ENCODE measurements at regions not wholly inside any gene's neighbourhood (a gene's known extent, or its start where the extent isn't known, plus 50 kb on each side); places are given as distances from the start of the nearest gene placed in this dataset.

DNA sequence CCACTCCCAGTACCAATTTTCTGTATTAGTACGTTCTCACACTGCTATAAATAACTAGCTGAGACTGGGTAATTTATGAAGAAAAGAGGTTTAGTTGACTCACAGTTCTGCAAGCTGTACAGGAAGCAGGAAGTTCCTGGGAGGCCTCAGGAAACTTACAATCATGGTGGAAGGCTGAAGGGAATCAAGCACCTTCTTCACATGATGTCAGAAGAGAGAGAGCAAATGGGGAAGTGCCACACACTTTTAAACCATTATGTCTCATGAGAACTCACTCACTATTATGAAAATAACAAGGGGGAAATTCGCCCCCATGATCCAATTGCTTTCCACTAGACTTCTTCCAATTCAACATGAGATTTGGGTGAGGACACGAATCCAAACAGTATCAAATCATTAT, 271.4 kb downstream of the ETS1 start (continued):
- TF ChIP-seq MEF2A (IDR thresholded peaks at IDR 0.05; ENCODE audit: borderline replicate concordance, low read depth) (no peak), CHD2 (IDR thresholded peaks at IDR 0.05; ENCODE audit: low read length, partially characterized antibody) (no peak), JUND (IDR thresholded peaks at IDR 0.05) (no peak), GATA2 (CRISPR knock-in tag; IDR thresholded peaks at IDR 0.05) (no peak), RAD21 (IDR thresholded peaks at IDR 0.05; ENCODE audit: low read length) (no peak), NFIC (IDR thresholded peaks at IDR 0.05; ENCODE audit: borderline replicate concordance) (no peak), TEAD4 (IDR thresholded peaks at IDR 0.05; ENCODE audit: borderline replicate concordance, insufficient read depth) (no peak)

DNA sequence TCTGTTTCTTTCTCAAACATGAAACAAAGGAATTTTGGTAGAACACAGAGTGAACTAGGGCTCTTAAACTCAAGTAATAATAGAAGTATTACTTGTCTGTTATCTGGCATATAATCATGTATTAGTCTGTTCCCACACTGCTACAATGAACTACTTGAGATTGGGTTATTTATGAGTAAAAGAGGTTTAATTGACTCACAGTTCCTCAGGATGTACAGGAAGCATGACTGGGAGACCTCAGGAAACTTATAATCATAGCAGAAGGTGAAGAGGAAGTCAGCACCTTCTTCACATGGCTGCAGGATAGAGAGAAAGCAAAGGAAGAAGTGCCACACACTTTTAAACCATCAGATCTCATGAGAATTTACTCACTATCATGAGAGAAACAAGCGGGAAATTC, 273.4 kb downstream of the ETS1 start:
- Histone ChIP-seq H3K79me2 (ENCODE audit: insufficient read depth) (no peaks in the 10 kb centered on the region), H2AFZ (ENCODE audit: low read depth) (no peak overlapping the region), H3K9ac (no peak overlapping the region), H3K4me1 (ENCODE audit: control insufficient read depth in 1 of 2, insufficient read depth in 2 of 2, low read depth in 1 of 2, low read length in 1 of 2) (peaks cover 0 to 2% of the 10 kb centered on the region in 2 experiments; a peak in 2 of 4 replicates), H3K9me2 (no peaks in the 10 kb centered on the region), H3K9me3 (no peaks in the 10 kb centered on the region), H3K27ac (ENCODE audit: low read depth in 2 of 2, low read length in 1 of 2) (no peak overlapping the region), H3K36me3 (replicated peaks in 1 of 2; ENCODE audit: control insufficient read depth in 1 of 2, insufficient read depth in 2 of 2, low read length in 1 of 2) (no peaks in the 10 kb centered on the region), H3K4me3 (ENCODE audit: low read depth in 2 of 2, low read length in 1 of 2) (no peak overlapping the region), H3K4me2 (no peak overlapping the region), H3F3A (replicated peaks; ENCODE audit: insufficient read depth) (no peaks in the 10 kb centered on the region), H4K20me1 (ENCODE audit: insufficient read depth) (no peaks in the 10 kb centered on the region), H3K27me3 (ENCODE audit: insufficient read depth) (no peaks in the 10 kb centered on the region)
- ChIA-PET CTCF (no interaction called here), POLR2A (no interaction called here)
- DNase-seq: no peak
- WGBS (ENCODE audit: low lambda C conversion rate): 73% methylated on average over 1 of the region's 1 CpG
- no peak for TF ChIP-seq YY1 (IDR thresholded peaks at IDR 0.05; ENCODE audit: low read depth)
- TF ChIP-seq, protein P1, sequence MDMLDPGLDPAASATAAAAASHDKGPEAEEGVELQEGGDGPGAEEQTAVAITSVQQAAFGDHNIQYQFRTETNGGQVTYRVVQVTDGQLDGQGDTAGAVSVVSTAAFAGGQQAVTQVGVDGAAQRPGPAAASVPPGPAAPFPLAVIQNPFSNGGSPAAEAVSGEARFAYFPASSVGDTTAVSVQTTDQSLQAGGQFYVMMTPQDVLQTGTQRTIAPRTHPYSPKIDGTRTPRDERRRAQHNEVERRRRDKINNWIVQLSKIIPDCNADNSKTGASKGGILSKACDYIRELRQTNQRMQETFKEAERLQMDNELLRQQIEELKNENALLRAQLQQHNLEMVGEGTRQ (IDR thresholded peaks at IDR 0.05; ENCODE audit: borderline replicate concordance, low read depth, low read length): no peak
- no peak for TF ChIP-seq RCOR1 (IDR thresholded peaks at IDR 0.05; ENCODE audit: low read length)
- TF ChIP-seq CHD2 (IDR thresholded peaks at IDR 0.05; ENCODE audit: low read length, partially characterized antibody): no peak
- TF ChIP-seq FOSL2 (IDR thresholded peaks at IDR 0.05; ENCODE audit: borderline replicate concordance, low read depth): no peak
- TF ChIP-seq, protein P2, sequence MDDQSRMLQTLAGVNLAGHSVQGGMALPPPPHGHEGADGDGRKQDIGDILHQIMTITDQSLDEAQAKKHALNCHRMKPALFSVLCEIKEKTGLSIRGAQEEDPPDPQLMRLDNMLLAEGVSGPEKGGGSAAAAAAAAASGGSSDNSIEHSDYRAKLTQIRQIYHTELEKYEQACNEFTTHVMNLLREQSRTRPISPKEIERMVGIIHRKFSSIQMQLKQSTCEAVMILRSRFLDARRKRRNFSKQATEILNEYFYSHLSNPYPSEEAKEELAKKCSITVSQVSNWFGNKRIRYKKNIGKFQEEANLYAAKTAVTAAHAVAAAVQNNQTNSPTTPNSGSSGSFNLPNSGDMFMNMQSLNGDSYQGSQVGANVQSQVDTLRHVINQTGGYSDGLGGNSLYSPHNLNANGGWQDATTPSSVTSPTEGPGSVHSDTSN (IDR thresholded peaks at IDR 0.05): no peak
- TF ChIP-seq POLR2AphosphoS5 (IDR thresholded peaks at IDR 0.05; ENCODE audit: low read depth, low read length): no peak
- TF ChIP-seq, protein P3, sequence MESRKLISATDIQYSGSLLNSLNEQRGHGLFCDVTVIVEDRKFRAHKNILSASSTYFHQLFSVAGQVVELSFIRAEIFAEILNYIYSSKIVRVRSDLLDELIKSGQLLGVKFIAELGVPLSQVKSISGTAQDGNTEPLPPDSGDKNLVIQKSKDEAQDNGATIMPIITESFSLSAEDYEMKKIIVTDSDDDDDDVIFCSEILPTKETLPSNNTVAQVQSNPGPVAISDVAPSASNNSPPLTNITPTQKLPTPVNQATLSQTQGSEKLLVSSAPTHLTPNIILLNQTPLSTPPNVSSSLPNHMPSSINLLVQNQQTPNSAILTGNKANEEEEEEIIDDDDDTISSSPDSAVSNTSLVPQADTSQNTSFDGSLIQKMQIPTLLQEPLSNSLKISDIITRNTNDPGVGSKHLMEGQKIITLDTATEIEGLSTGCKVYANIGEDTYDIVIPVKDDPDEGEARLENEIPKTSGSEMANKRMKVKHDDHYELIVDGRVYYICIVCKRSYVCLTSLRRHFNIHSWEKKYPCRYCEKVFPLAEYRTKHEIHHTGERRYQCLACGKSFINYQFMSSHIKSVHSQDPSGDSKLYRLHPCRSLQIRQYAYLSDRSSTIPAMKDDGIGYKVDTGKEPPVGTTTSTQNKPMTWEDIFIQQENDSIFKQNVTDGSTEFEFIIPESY (IDR thresholded peaks at IDR 0.05; ENCODE audit: borderline replicate concordance, low read depth): no peak
- no peak for TF ChIP-seq ELF1 (IDR thresholded peaks at IDR 0.05)

All from SK-N-SH (cell line).